ENCODE measurements at regions not wholly inside any gene's neighbourhood (a gene's known extent, or its start where the extent isn't known, plus 50 kb on each side); places are given as distances from the start of the nearest gene placed in this dataset.

- DNase-seq (ENCODE audit: low read depth in 4 of 4, low spot score in 1 of 4), result no peak
Measured at GRCh38 chr4:71270901-71271300, 67.9 kb upstream of the SLC4A4 start.

- DNase-seq (ENCODE audit: low read depth in 4 of 4, low spot score in 1 of 4), result no peak
Measured at GRCh38 chr4:71272976-71273375, 65.8 kb upstream of the SLC4A4 start.

DNA sequence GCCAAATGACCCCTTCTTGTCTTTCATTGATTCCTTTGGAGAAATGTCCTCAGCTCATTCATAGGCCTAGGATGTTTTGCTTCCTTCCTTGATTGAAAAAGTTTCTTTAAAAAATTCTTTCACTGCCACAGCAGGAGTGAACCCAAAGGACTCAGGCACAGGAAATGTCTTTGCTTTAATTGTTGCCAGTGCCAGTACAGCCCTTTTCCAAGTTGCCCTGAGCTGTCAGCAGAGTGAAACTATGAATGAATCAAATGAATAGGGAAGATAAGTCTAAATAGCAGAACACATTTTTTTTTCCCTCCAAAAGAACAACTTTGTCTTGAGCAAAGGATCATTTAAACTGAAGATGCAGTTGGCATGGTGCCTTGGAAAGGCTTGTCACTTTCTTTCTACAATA lies 63.8 kb upstream of the SLC4A4 start:
- no peak for DNase-seq (ENCODE audit: low read depth in 4 of 4, low spot score in 1 of 4)

GRCh38 chr4:71275570-71275969 lies 63.2 kb upstream of the SLC4A4 start:
- DNase-seq (ENCODE audit: low read depth in 4 of 4, low spot score in 1 of 4), result no peak

DNA sequence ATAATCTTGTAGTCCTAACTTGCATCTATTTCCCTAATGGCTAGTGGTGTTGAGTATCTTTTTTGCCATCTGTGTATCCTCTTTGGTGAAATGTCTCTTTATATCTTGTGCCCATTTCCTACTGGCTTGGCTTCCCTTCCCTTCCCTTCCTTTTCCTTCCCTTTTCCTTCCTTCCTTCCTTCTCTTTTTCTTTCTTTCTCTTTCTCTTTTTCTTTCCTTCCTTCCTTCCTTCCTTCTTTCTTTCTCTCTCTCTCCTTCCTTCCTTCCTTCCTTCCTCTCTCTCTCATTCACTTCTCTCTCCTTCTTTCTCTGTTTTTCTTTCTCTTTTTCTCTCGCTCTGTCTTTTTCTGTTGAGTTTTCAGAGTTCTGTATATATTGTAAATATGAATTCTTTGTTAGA lies 61.5 kb upstream of the SLC4A4 start:
- no peak for DNase-seq (ENCODE audit: low read depth in 4 of 4, low spot score in 1 of 4)

DNA sequence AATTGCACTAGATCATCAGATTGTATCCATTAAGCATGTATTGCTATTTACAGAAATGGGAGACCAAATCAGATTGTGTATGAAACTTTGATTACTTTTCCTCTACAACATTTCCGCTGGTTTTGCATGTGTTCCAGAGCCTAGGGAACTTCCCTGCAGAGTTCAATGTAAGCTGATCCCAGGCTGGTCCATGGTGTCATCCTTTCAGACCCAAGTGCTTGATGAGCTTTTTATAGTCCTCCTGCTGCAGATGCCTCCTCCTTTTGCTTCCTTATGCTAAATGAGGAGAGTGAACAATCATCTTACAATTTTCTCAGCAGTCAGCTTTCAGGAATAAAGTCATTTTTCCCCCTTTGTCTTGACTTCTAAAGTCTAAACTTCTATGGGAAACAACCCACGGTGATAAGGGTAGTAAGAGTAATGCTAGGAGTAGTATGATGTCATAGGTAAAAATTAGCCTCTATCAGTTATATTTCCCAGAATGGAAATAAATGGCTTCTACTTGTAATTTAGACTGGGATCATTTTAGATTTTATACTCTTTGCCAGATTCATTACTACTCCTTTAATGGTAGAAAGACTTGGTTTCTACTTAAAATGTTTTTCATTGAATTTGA lies 55.1 kb upstream of the SLC4A4 start:
- no peak for DNase-seq (ENCODE audit: low read depth in 4 of 4, low spot score in 1 of 4)

GRCh38 chr4:71287305-71287704 lies 51.5 kb upstream of the SLC4A4 start:
- DNase-seq (ENCODE audit: low read depth in 4 of 4, low spot score in 1 of 4), result no peak

DNA sequence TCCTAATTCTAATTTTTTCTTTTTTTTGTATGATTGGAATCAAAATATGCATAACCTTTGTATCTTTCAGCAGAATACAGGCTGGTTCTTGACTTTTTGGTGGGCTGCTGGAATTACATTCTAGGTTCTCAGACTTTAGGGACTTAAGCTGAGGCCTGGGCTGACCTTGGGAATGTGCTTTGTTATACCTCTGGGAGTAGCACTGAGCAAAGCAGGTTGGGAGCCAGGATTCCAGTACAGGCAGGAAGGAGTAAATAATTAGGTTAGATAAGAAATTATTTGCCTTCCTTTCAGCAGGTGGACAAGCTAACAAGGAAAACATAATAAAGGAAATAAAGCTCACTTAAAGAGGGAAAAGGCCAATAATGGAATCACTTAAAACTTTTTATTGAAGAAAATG lies 49.9 kb upstream of the SLC4A4 start:
- DNase-seq (ENCODE audit: low read depth in 4 of 4, low spot score in 1 of 4), result no peak
